ENCODE measurements at regions not wholly inside any gene's neighbourhood (a gene's known extent, or its start where the extent isn't known, plus 50 kb on each side); places are given as distances from the start of the nearest gene placed in this dataset.

DNA sequence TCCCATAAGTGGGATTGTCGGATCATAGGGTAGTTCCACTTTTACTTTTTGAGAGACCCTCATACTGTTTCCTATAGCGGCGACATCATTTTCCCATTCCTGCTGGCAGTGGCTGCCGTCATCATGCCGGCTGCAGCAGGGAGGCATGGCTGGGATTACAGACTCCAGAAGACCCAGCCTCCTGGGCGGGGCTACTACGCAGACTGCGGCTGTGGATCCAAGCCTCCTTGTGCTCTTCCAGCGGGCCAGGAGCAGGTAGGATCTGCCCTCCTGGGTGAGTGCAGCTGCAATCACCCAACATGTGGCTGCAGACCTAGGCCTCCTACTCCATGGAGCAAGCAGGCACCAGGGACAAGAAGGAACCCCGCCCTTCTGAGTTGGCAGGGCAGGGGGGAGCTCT is 359.2 kb downstream of the GALR1 start:
- Histone ChIP-seq H3K4me3 (ENCODE audit: low read length in 2 of 2) (no peak overlapping the region), H3K36me3 (ENCODE audit: control insufficient read depth in 2 of 2, insufficient read depth in 2 of 2, low read length in 1 of 2) (no peaks in the 10 kb centered on the region), H3K4me1 (ENCODE audit: control insufficient read depth in 2 of 2, insufficient read depth in 2 of 2, low read length in 2 of 2) (no peaks in the 10 kb centered on the region), H3K27me3 (ENCODE audit: control insufficient read depth in 2 of 2, insufficient read depth in 1 of 2, low read length in 1 of 2) (no peaks in the 10 kb centered on the region), H3K9me3 (ENCODE audit: control insufficient read depth in 2 of 2, insufficient read depth in 1 of 2, low read length in 1 of 2) (no peaks in the 10 kb centered on the region), H3K27ac (ENCODE audit: low read depth in 1 of 2, low read length in 1 of 2) (no peak overlapping the region)
- no peak for DNase-seq (ENCODE audit: low read depth in 6 of 9, low spot score in 9 of 9)
- 94% methylated on average over 10 of the region's 10 CpGs for WGBS

DNA sequence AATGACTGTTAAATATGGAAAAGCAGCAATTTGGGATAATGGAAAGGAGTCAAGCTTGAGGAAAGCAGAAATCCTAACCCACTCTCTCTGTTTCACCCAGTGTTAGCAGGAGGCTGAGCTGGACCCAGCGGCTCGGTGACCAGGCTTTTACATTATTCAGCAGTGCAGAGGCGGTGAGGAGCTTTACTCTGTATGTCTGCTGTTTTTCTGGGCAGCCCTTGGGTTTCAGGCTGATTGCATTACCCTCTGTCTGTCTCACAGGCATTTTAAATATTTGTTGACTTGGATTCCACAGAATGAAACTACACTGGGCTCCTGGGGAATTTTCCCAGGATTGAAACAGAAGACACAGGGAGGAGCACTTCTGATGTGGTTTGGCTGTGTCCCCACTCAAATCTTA is 368.0 kb downstream of the GALR1 start:
- Histone ChIP-seq H3K4me3 (ENCODE audit: low read length in 2 of 2) (no peak overlapping the region), H3K4me1 (ENCODE audit: control insufficient read depth in 2 of 2, insufficient read depth in 2 of 2, low read length in 2 of 2) (no peaks in the 10 kb centered on the region), H3K36me3 (ENCODE audit: control insufficient read depth in 2 of 2, insufficient read depth in 2 of 2, low read length in 1 of 2) (no peaks in the 10 kb centered on the region), H3K27me3 (ENCODE audit: control insufficient read depth in 2 of 2, insufficient read depth in 1 of 2, low read length in 1 of 2) (no peaks in the 10 kb centered on the region), H3K27ac (ENCODE audit: low read depth in 1 of 2, low read length in 1 of 2) (no peak overlapping the region), H3K9me3 (ENCODE audit: control insufficient read depth in 2 of 2, insufficient read depth in 1 of 2, low read length in 1 of 2) (no peaks in the 10 kb centered on the region)
- peak in 1 of 9 donors; percentile 1 for DNase-seq (ENCODE audit: low read depth in 6 of 9, low spot score in 9 of 9)
- WGBS, result 87% methylated on average over 3 of the region's 3 CpGs

DNA sequence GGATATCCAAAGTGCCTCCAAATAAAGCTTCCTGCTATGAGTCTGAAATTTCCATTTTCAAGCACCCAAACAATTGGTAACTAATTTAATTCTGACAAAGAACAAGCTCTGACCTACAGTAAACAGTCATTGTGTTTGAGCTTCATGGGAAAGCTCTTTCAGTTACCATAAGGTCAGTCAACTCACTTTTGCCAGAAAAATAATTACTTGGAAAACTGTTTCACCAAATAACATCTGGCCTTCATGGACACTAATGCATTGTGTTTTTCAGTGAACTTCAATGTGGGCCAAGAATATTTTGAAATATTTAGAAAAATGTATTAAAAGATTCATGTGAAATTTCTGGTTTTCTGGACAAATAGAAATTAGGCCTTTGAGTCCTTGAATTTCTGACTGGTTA is 369.9 kb downstream of the GALR1 start:
- Histone ChIP-seq H3K36me3 (ENCODE audit: control insufficient read depth in 2 of 2, insufficient read depth in 2 of 2, low read length in 1 of 2) (no peaks in the 10 kb centered on the region), H3K27ac (ENCODE audit: low read depth in 1 of 2, low read length in 1 of 2) (no peak overlapping the region), H3K9me3 (ENCODE audit: control insufficient read depth in 2 of 2, insufficient read depth in 1 of 2, low read length in 1 of 2) (no peaks in the 10 kb centered on the region), H3K27me3 (ENCODE audit: control insufficient read depth in 2 of 2, insufficient read depth in 1 of 2, low read length in 1 of 2) (no peaks in the 10 kb centered on the region), H3K4me1 (ENCODE audit: control insufficient read depth in 2 of 2, insufficient read depth in 2 of 2, low read length in 2 of 2) (no peaks in the 10 kb centered on the region), H3K4me3 (ENCODE audit: low read length in 2 of 2) (no peak overlapping the region)
- no peak for DNase-seq (ENCODE audit: low read depth in 6 of 9, low spot score in 9 of 9)

DNA sequence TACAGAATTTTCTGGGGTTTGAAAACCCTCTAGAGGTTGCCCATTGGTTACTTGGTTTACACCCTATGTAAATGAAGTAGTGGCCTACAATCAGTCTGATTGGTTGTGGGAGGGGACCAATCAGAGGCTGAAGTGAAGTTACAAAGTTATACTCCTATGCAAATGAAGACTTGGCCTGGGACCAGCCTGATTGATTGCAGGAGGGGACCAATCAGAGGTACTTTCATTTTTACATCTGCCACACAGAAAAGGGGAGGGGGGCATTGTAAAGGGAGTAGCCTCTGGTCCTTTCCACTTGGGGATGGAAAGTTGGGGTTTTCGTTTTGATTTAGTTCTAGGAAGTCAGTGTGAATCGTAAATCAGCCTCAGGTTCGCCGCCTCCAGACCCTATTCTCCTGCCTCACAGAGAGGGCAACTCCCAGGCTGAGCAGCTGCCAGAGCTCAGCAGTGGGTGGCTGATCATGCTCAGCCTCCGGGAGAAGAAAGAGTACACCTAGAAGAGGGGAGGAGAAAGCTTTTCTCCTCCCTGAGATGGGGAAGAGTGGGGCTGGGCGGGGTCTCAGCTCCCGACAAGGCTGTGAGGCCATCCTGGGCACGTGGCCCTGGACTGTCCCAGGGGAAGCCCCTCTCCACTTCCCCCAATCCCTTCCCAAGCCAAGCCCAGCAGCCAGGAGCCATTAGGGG is 372.5 kb downstream of the GALR1 start:
- Histone ChIP-seq H3K4me1 (ENCODE audit: control insufficient read depth in 2 of 2, insufficient read depth in 2 of 2, low read length in 2 of 2) (no peaks in the 10 kb centered on the region), H3K4me3 (ENCODE audit: low read length in 2 of 2) (no peak overlapping the region), H3K27ac (ENCODE audit: low read depth in 1 of 2, low read length in 1 of 2) (no peak overlapping the region), H3K9me3 (ENCODE audit: control insufficient read depth in 2 of 2, insufficient read depth in 1 of 2, low read length in 1 of 2) (no peaks in the 10 kb centered on the region), H3K36me3 (ENCODE audit: control insufficient read depth in 2 of 2, insufficient read depth in 2 of 2, low read length in 1 of 2) (no peaks in the 10 kb centered on the region), H3K27me3 (ENCODE audit: control insufficient read depth in 2 of 2, insufficient read depth in 1 of 2, low read length in 1 of 2) (no peaks in the 10 kb centered on the region)
- no peak for DNase-seq (ENCODE audit: low read depth in 6 of 9, low spot score in 9 of 9)
- 71% methylated on average over 8 of the region's 8 CpGs for WGBS

DNA sequence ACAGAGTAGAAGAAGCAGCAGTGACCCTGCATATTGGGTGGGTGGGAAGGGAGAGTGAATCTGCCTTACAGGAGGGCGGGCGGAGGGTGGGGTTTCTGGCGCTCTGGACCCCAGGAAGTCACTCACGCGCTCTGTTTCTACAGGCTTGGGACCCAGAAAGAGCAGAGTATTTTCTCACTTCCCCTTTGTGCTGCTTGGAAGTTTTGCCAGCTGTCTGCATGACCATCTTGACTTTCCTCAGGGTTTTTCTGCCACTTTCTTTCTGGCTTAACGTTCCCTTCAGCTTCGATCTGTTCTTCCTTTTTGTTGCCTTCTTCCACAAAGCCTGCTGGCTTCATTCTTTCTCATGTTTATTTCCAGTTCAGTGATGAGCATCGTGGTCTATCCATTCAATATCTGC is 383.1 kb downstream of the GALR1 start:
- WGBS, result 74% methylated on average over 8 of the region's 8 CpGs
- H3K27ac ChIP-seq (ENCODE audit: low read depth in 1 of 2, low read length in 1 of 2), result no peak overlapping the region

DNA sequence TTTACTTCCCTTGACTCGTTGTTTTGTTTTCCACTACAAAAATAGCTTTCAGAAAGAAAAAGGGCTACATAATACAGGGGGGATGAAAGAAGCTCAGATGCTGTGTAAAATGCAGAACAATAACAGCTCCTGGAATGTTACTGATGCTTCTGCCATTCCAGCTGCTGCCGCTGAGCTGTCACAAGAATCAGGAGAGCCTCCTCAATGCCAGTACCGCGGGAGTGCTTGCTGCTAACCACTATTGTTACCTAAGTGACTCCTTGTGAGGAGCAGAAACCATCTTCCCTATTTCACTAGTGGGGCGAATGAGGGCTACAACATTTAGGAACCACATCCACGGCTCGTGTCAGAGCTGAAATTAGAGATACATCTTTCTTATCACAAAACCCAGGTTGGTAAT is 384.8 kb downstream of the GALR1 start:
- no peak for DNase-seq (ENCODE audit: low read depth in 6 of 9, low spot score in 9 of 9)
- 75% methylated on average over 7 of the region's 7 CpGs for WGBS
- H3K27me3 ChIP-seq (ENCODE audit: control insufficient read depth in 2 of 2, insufficient read depth in 1 of 2, low read length in 1 of 2), result no peaks in the 10 kb centered on the region
- H3K4me3 ChIP-seq (ENCODE audit: low read length in 2 of 2), result no peak overlapping the region
- H3K27ac ChIP-seq (ENCODE audit: low read depth in 1 of 2, low read length in 1 of 2), result no peak overlapping the region
- no peaks in the 10 kb centered on the region for H3K4me1 ChIP-seq (ENCODE audit: control insufficient read depth in 2 of 2, insufficient read depth in 2 of 2, low read length in 2 of 2)
- H3K36me3 ChIP-seq (ENCODE audit: control insufficient read depth in 2 of 2, insufficient read depth in 2 of 2, low read length in 1 of 2), result no peaks in the 10 kb centered on the region
- no peaks in the 10 kb centered on the region for H3K9me3 ChIP-seq (ENCODE audit: control insufficient read depth in 2 of 2, insufficient read depth in 1 of 2, low read length in 1 of 2)

More for the DNA sequence above, 383.1 kb downstream of the GALR1 start:
- no peaks in the 10 kb centered on the region for H3K9me3 ChIP-seq (ENCODE audit: control insufficient read depth in 2 of 2, insufficient read depth in 1 of 2, low read length in 1 of 2)
- no peak overlapping the region for H3K4me3 ChIP-seq (ENCODE audit: low read length in 2 of 2)
- DNase-seq (ENCODE audit: low read depth in 6 of 9, low spot score in 9 of 9), result no peak
- no peaks in the 10 kb centered on the region for H3K36me3 ChIP-seq (ENCODE audit: control insufficient read depth in 2 of 2, insufficient read depth in 2 of 2, low read length in 1 of 2)
- no peaks in the 10 kb centered on the region for H3K4me1 ChIP-seq (ENCODE audit: control insufficient read depth in 2 of 2, insufficient read depth in 2 of 2, low read length in 2 of 2)
- no peaks in the 10 kb centered on the region for H3K27me3 ChIP-seq (ENCODE audit: control insufficient read depth in 2 of 2, insufficient read depth in 1 of 2, low read length in 1 of 2)

DNA sequence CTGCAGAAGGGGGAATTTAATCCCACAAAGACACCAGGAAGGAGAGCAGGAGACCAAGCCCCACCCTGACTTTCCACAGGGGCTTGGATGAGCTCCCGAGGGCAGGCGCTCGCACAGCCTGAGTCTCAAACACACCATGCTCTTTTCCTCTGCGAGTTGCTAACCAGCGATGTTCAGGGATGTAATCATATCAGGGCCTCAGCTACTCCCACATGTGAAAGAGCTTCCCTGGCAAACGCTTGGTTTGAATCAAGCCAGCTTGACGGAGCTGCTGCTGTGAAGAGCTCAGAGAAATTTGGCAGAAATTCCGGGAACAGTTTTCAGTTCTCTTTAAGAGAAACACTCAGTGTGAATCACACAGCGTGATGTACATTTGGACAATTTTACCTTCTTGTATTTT is 385.8 kb downstream of the GALR1 start:
- Histone ChIP-seq H3K27me3 (ENCODE audit: control insufficient read depth in 2 of 2, insufficient read depth in 1 of 2, low read length in 1 of 2) (no peaks in the 10 kb centered on the region), H3K4me1 (ENCODE audit: control insufficient read depth in 2 of 2, insufficient read depth in 2 of 2, low read length in 2 of 2) (no peaks in the 10 kb centered on the region), H3K4me3 (ENCODE audit: low read length in 2 of 2) (no peak overlapping the region), H3K36me3 (ENCODE audit: control insufficient read depth in 2 of 2, insufficient read depth in 2 of 2, low read length in 1 of 2) (no peaks in the 10 kb centered on the region), H3K9me3 (ENCODE audit: control insufficient read depth in 2 of 2, insufficient read depth in 1 of 2, low read length in 1 of 2) (no peaks in the 10 kb centered on the region), H3K27ac (ENCODE audit: low read depth in 1 of 2, low read length in 1 of 2) (peak overlapping the region in 1 of 2 donors; percentile 4)
- WGBS, result 86% methylated on average over 9 of the region's 9 CpGs
- DNase-seq (ENCODE audit: low read depth in 6 of 9, low spot score in 9 of 9), result peak in 1 of 9 donors; percentile 16

DNA sequence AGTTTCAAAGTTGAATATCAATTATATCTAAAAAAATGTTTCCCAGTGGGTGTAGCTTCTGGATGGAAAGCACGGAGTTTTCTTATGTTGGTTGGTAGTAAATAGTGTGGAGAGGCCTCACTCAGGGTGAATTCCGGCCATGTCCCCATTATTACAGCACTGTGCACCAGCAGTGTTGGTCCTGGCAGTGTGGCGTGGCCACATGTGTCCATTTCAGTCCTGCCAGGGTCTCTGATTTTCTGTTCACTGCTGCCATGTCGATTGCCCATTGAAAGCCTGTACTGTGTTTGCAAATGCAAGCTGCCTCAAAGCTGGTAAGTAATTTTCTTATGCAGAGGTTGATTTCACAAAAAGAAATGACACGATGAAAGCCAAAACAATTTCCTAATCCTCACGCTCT is 386.2 kb downstream of the GALR1 start:
- H3K36me3 ChIP-seq (ENCODE audit: control insufficient read depth in 2 of 2, insufficient read depth in 2 of 2, low read length in 1 of 2), result no peaks in the 10 kb centered on the region
- H3K4me3 ChIP-seq (ENCODE audit: low read length in 2 of 2), result no peak overlapping the region
- WGBS, result 92% methylated on average over 6 of the region's 6 CpGs
- DNase-seq (ENCODE audit: low read depth in 6 of 9, low spot score in 9 of 9), result no peak
- H3K4me1 ChIP-seq (ENCODE audit: control insufficient read depth in 2 of 2, insufficient read depth in 2 of 2, low read length in 2 of 2), result no peaks in the 10 kb centered on the region
- H3K27ac ChIP-seq (ENCODE audit: low read depth in 1 of 2, low read length in 1 of 2), result peak overlapping the region in 1 of 2 donors; percentile 33
- no peaks in the 10 kb centered on the region for H3K9me3 ChIP-seq (ENCODE audit: control insufficient read depth in 2 of 2, insufficient read depth in 1 of 2, low read length in 1 of 2)
- H3K27me3 ChIP-seq (ENCODE audit: control insufficient read depth in 2 of 2, insufficient read depth in 1 of 2, low read length in 1 of 2), result no peaks in the 10 kb centered on the region

DNA sequence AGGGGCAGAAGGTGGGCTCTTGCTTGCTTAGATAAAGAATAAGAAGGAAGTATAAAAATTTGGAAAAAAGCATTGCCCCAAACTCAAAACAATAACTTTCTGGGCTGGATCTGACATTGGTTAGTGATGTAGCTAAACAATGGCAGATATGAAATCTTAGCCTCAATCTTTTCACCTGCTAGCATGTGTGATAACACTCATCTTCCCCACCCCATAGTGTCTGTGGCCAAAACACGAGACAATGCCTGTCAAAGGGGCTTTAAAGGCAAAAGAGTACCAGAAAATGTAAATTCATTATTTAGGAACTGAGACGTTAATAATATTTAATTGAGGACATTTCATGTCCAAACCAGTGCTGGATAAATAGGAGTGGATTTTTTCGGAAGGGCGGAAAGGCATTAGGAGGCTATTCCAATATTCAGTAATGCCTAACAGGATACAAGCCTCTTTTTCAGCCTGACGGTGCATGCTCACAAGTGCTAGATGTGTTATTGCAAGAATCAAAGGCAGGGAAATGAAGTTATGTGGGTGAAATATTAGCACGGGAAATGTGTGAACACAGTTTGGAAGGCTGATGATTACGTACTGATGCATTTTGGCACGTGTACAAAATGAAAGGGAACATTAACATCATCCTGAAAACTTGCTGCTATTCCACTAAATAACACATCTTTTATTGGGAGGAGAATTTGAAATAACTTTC is 395.7 kb downstream of the GALR1 start:
- H3K27me3 ChIP-seq (ENCODE audit: control insufficient read depth in 2 of 2, insufficient read depth in 1 of 2, low read length in 1 of 2), result no peaks in the 10 kb centered on the region
- WGBS, result 83% methylated on average over 8 of the region's 8 CpGs
- no peak for DNase-seq (ENCODE audit: low read depth in 6 of 9, low spot score in 9 of 9)
- no peaks in the 10 kb centered on the region for H3K4me1 ChIP-seq (ENCODE audit: control insufficient read depth in 2 of 2, insufficient read depth in 2 of 2, low read length in 2 of 2)
- H3K27ac ChIP-seq (ENCODE audit: low read depth in 1 of 2, low read length in 1 of 2), result no peak overlapping the region
- no peaks in the 10 kb centered on the region for H3K36me3 ChIP-seq (ENCODE audit: control insufficient read depth in 2 of 2, insufficient read depth in 2 of 2, low read length in 1 of 2)
- H3K4me3 ChIP-seq (ENCODE audit: low read length in 2 of 2), result no peak overlapping the region
- H3K9me3 ChIP-seq (ENCODE audit: control insufficient read depth in 2 of 2, insufficient read depth in 1 of 2, low read length in 1 of 2), result no peaks in the 10 kb centered on the region

Measured in thymus (tissue), 11 donors.